IMR-90 (cell line): ENCODE measurements at regions not wholly inside any gene's neighbourhood (a gene's known extent, or its start where the extent isn't known, plus 50 kb on each side); places are given as distances from the start of the nearest gene placed in this dataset.

ENCODE experiments used
- ATAC-seq: fragments of 200-7000 bp; cut with Tn5 transposase; 2 replicates; pipeline ENCODE4 v1.9.1; 2020; ENCODE audit warnings: low read depth, mild to moderate bottlenecking, moderate library complexity
- BruUV-seq: library from RNA; stranded (reverse); fragments of 400-500 nt; replicated peaks from 2 replicates; lab custom pipeline; 2021; lab: Mats Ljungman, UMichigan
- CTCF ChIA-PET: fragments of 300-600 bp; formaldehyde crosslinking; extraction: SDS; loops from one replicate; lab custom pipeline; 2021; ENCODE audit warnings: antibody characterized with exemption; lab: Yijun Ruan, JAX
- POLR2A ChIA-PET: fragments of 300-600 bp; sonication (Branson Sonifier 250); formaldehyde crosslinking; loops from one replicate; lab custom pipeline; 2022; ENCODE audit warnings: antibody characterized with exemption; ENCODE audit not compliant: unreplicated experiment; lab: Charles Lee
- DNase-seq: peaks from one replicate; pipeline ENCODE4 v3.0.0; 2013
- H2AFZ ChIP-seq: replicated peaks from 2 replicates; pipeline ENCODE3; 2013; ENCODE audit warnings: low read length, mild to moderate bottlenecking; ENCODE audit not compliant: poor library complexity
- H2AK5ac ChIP-seq: 2 replicates; pipeline ENCODE4 v1.6.1; 2013; ENCODE audit warnings: low read depth, low read length, inconsistent platforms
- H2AK9ac ChIP-seq: replicated peaks from 2 replicates; pipeline ENCODE3; 2013; ENCODE audit warnings: mild to moderate bottlenecking, low read depth, low read length, moderate library complexity; ENCODE audit not compliant: poor library complexity
- H2BK120ac ChIP-seq: 2 replicates; pipeline ENCODE4 v1.6.1; 2013; ENCODE audit warnings: low read depth, low read length, inconsistent platforms
- H2BK15ac ChIP-seq: 3 replicates; pipeline ENCODE4 v1.6.1; 2013; ENCODE audit warnings: low read depth, low read length, inconsistent platforms
- H2BK20ac ChIP-seq: 2 replicates; pipeline ENCODE4 v1.6.1; 2013; ENCODE audit warnings: low read depth, mild to moderate bottlenecking, inconsistent platforms, low read length, moderate library complexity
- H2BK5ac ChIP-seq: 2 replicates; pipeline ENCODE4 v1.6.1; 2013; ENCODE audit warnings: mild to moderate bottlenecking, low read depth, low read length, inconsistent platforms; ENCODE audit not compliant: poor library complexity, severe bottlenecking
- H3K14ac ChIP-seq: replicated peaks from 2 replicates; pipeline ENCODE4 v1.6.1; 2013; ENCODE audit warnings: low read depth, low read length, inconsistent platforms
- H3K18ac ChIP-seq: 2 replicates; pipeline ENCODE4 v1.6.1; 2013; ENCODE audit warnings: low read depth, low read length, control low read depth
- H3K23ac ChIP-seq: 2 replicates; pipeline ENCODE4 v1.6.1; 2013; ENCODE audit warnings: low read depth, low read length, inconsistent platforms
- H3K27ac ChIP-seq: 2 replicates; pipeline ENCODE4 v1.5.1; 2013; ENCODE audit warnings: mild to moderate bottlenecking, control low read depth, low read length; ENCODE audit not compliant: insufficient read depth
- H3K27me3 ChIP-seq: 2 replicates; pipeline ENCODE4 v1.6.1; 2013; ENCODE audit warnings: low read length; ENCODE audit not compliant: control insufficient read depth, insufficient read depth
- H3K36me3 ChIP-seq: 2 replicates; pipeline ENCODE4 v1.6.1; 2013; ENCODE audit warnings: low read length, mixed read lengths; ENCODE audit not compliant: control insufficient read depth, insufficient read depth
- H3K4ac ChIP-seq: 2 replicates; pipeline ENCODE4 v1.6.1; 2013; ENCODE audit warnings: low read depth, low read length, inconsistent platforms
- H3K4me1 ChIP-seq: 2 replicates; pipeline ENCODE4 v1.6.1; 2013; ENCODE audit warnings: low read length, mixed read lengths; ENCODE audit not compliant: control insufficient read depth, insufficient read depth
- H3K4me2 ChIP-seq: 2 replicates; pipeline ENCODE4 v1.6.1; 2013; ENCODE audit warnings: low read depth, mild to moderate bottlenecking, control low read depth, low read length, moderate library complexity
- H3K4me3 ChIP-seq: 2 replicates; pipeline ENCODE4 v1.5.1; 2013; ENCODE audit warnings: low read depth, mild to moderate bottlenecking, control low read depth, low read length, moderate library complexity; ENCODE audit not compliant: insufficient read depth
- H3K56ac ChIP-seq: 2 replicates; pipeline ENCODE4 v1.6.1; 2013; ENCODE audit warnings: low read length, inconsistent platforms; ENCODE audit not compliant: insufficient read depth; ENCODE audit errors: extremely low read depth
- H3K79me1 ChIP-seq, 2 experiments: 2 replicates each; pipeline ENCODE4 v1.6.1; 2013; ENCODE audit warnings: low read length in 2 of 2, inconsistent platforms in 1 of 2, low read depth in 1 of 2
- H3K9ac ChIP-seq: 2 replicates; pipeline ENCODE4 v1.6.1; 2013; ENCODE audit warnings: low read depth, low read length, control low read depth
- H3K9me1 ChIP-seq: 2 replicates; pipeline ENCODE4 v1.6.1; 2013; ENCODE audit warnings: low read length, inconsistent platforms; ENCODE audit not compliant: insufficient read depth
- H3K9me3 ChIP-seq: 2 replicates; pipeline ENCODE4 v1.6.1; 2013; ENCODE audit warnings: low read length; ENCODE audit not compliant: control insufficient read depth, insufficient read depth
- H4K20me1 ChIP-seq: 2 replicates; pipeline ENCODE4 v1.6.1; 2013; ENCODE audit warnings: low read length, inconsistent platforms; ENCODE audit not compliant: insufficient read depth
- H4K5ac ChIP-seq: 2 replicates; pipeline ENCODE4 v1.6.1; 2013; ENCODE audit warnings: mild to moderate bottlenecking, low read depth, low read length, control low read depth
- H4K8ac ChIP-seq, 2 experiments: 2 replicates each; pipeline ENCODE4 v1.6.1; 2013; ENCODE audit warnings: low read depth in 2 of 2, low read length in 2 of 2, control low read depth in 1 of 2, inconsistent platforms in 1 of 2
- H4K91ac ChIP-seq: 2 replicates; pipeline ENCODE4 v1.6.1; 2013; ENCODE audit warnings: low read depth, low read length, inconsistent platforms; ENCODE audit not compliant: insufficient read depth
- BHLHE40 ChIP-seq: fragments of 150-350 bp; IDR thresholded peaks from 2 replicates; pipeline ENCODE4 v1.6.1; 2016; ENCODE audit warnings: mild to moderate bottlenecking, low read depth, low read length
- CEBPB ChIP-seq: IDR thresholded peaks from 2 replicates; pipeline ENCODE4 v1.6.1; 2012; ENCODE audit warnings: low read depth, low read length, improper control_type of control experiment
- CHD1 ChIP-seq: IDR thresholded peaks from 2 replicates; pipeline ENCODE4 v1.6.1; 2012; ENCODE audit warnings: low read depth, low read length, improper control_type of control experiment
- FOS ChIP-seq: fragments of 150-350 bp; IDR thresholded peaks from 2 replicates; pipeline ENCODE4 v1.6.1; 2016; ENCODE audit warnings: low read depth, low read length
- MAFK ChIP-seq: IDR thresholded peaks from 2 replicates; pipeline ENCODE4 v1.6.1; 2012; ENCODE audit warnings: low read depth, low read length, improper control_type of control experiment
- MAZ ChIP-seq: IDR thresholded peaks from 2 replicates; pipeline ENCODE4 v1.6.1; 2012; ENCODE audit warnings: low read depth, mild to moderate bottlenecking, low read length, improper control_type of control experiment, moderate library complexity, borderline replicate concordance
- MXI1 ChIP-seq: IDR thresholded peaks from 2 replicates; pipeline ENCODE4 v1.6.1; 2012; ENCODE audit warnings: low read depth, mild to moderate bottlenecking, low read length, moderate library complexity, borderline replicate concordance
- NFE2L2 ChIP-seq: fragments of 150-350 bp; IDR thresholded peaks from 2 replicates; pipeline ENCODE4 v1.6.1; 2016; ENCODE audit warnings: low read depth, mild to moderate bottlenecking, low read length
- POLR2A ChIP-seq: IDR thresholded peaks from 2 replicates; pipeline ENCODE4 v1.6.1; 2012; ENCODE audit warnings: mild to moderate bottlenecking, low read depth, low read length
- RAD21 ChIP-seq: IDR thresholded peaks from 2 replicates; pipeline ENCODE4 v1.6.1; 2012; ENCODE audit warnings: low read length, improper control_type of control experiment
- RCOR1 ChIP-seq: IDR thresholded peaks from 2 replicates; pipeline ENCODE4 v1.6.1; 2012; ENCODE audit warnings: mild to moderate bottlenecking, low read length, improper control_type of control experiment; ENCODE audit not compliant: insufficient replicate concordance
- RFX5 ChIP-seq: IDR thresholded peaks from 2 replicates; pipeline ENCODE4 v1.8.0; 2012; ENCODE audit warnings: low read depth, mild to moderate bottlenecking, low read length, moderate library complexity
- SMC3 ChIP-seq: fragments of 150-350 bp; IDR thresholded peaks from 2 replicates; pipeline ENCODE4 v1.6.1; 2016; ENCODE audit warnings: low read depth, mild to moderate bottlenecking, antibody characterized with exemption, low read length, moderate library complexity
- WGBS, 2 experiments: methylation state at CpG; one replicate each; pipeline versions ENCODE4 v1.1.5 to v1.1.7; 2013; ENCODE audit warnings: missing lambda C conversion rate in 2 of 2; ENCODE audit not compliant: insufficient read length in 1 of 2; ENCODE audit errors: extremely low coverage in 2 of 2; 5-methylcytosine and 5-hydroxymethylcytosine counted together
- dilution Hi-C: fragments of 300-500 bp; cut with HindIII; formaldehyde crosslinking; loops from one replicate; pipeline ENCODE4 v1.14.3; 2018; ENCODE audit warnings: low sequenced_read_pairs; ENCODE audit not compliant: unreplicated experiment
- in situ Hi-C: fragments of 300-500 bp; cut with MboI; formaldehyde crosslinking; loops from 3 replicates; pipeline ENCODE4 v1.14.3; 2019; ENCODE audit warnings: low sequenced_read_pairs, inconsistent platforms, mixed read lengths
- intact Hi-C: fragments of 100-400 bp; cut with micrococcal nuclease; formaldehyde crosslinking; loops from 2 replicates; pipeline ENCODE4 v1.10.0; 2022
- TF ChIP-seq, protein P1 (sequence below): conservative IDR thresholded peaks from 2 replicates; pipeline ENCODE4 v1.5.1; 2012; ENCODE audit warnings: mild to moderate bottlenecking, low read depth, low read length, improper control_type of control experiment
- TF ChIP-seq, protein P2 (sequence below): fragments of 150-350 bp; IDR thresholded peaks from 2 replicates; pipeline ENCODE4 v1.6.1; 2016; ENCODE audit warnings: low read depth, mild to moderate bottlenecking, low read length, moderate library complexity, borderline replicate concordance
- TF ChIP-seq, protein P3 (sequence below): fragments of 150-350 bp; IDR thresholded peaks from 2 replicates; pipeline ENCODE4 v1.6.1; 2017; ENCODE audit warnings: mild to moderate bottlenecking, antibody characterized with exemption, low read length, low read depth

DNA sequence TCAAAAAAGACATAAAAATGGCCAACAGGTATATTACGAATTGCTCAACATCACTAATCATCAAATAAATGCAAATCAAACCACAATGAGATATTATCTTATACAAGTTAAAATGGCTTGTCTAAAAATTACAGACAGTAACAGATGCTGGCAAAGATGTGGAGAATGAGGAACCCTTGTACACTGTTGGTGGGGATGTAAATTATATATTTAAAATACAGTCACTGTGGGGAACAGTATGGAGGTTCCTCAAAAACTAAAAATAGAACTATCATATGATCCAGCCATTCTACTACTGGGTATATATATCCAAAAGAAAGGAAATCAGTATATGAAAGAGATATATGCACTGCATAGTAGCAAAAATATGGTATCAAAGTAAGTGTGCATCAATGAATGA, 1037.2 kb upstream of the B3GALT2 start:
- Histone ChIP-seq H2BK20ac (no peak overlapping the region), H3K36me3 (no peaks in the 10 kb centered on the region), H4K20me1 (no peaks in the 10 kb centered on the region), H2BK15ac (no peak overlapping the region), H2BK5ac (no peak overlapping the region), H4K91ac (no peak overlapping the region), H2AK5ac (no peak overlapping the region), H3K18ac (no peak overlapping the region), H3K4me3 (no peak overlapping the region), H3K27ac (no peak overlapping the region), H2AFZ (no peak overlapping the region), H3K9me1 (no peaks in the 10 kb centered on the region), H3K27me3 (no peaks in the 10 kb centered on the region), H3K4ac (no peak overlapping the region), H3K9me3 (no peaks in the 10 kb centered on the region), H3K4me1 (no peaks in the 10 kb centered on the region), H2AK9ac (no peak overlapping the region), H3K14ac (no peak overlapping the region), H2BK120ac (no peak overlapping the region), H4K5ac (no peak overlapping the region), H3K23ac (no peak overlapping the region), H3K9ac (no peak overlapping the region), H3K79me1 (no peaks in the 10 kb centered on the region), H4K8ac (no peak overlapping the region), H3K56ac (no peak overlapping the region), H3K4me2 (no peak overlapping the region)
- dilution Hi-C loops: no loop called here
- intact Hi-C loops: no loop called here
- TF ChIP-seq MAFK (no peak), MXI1 (no peak), RCOR1 (no peak), RFX5 (no peak), MAZ (no peak), BHLHE40 (no peak), CEBPB (no peak), RAD21 (no peak), NFE2L2 (no peak), POLR2A (no peak), SMC3 (no peak), FOS (no peak), CHD1 (no peak)
- TF ChIP-seq, protein P1, sequence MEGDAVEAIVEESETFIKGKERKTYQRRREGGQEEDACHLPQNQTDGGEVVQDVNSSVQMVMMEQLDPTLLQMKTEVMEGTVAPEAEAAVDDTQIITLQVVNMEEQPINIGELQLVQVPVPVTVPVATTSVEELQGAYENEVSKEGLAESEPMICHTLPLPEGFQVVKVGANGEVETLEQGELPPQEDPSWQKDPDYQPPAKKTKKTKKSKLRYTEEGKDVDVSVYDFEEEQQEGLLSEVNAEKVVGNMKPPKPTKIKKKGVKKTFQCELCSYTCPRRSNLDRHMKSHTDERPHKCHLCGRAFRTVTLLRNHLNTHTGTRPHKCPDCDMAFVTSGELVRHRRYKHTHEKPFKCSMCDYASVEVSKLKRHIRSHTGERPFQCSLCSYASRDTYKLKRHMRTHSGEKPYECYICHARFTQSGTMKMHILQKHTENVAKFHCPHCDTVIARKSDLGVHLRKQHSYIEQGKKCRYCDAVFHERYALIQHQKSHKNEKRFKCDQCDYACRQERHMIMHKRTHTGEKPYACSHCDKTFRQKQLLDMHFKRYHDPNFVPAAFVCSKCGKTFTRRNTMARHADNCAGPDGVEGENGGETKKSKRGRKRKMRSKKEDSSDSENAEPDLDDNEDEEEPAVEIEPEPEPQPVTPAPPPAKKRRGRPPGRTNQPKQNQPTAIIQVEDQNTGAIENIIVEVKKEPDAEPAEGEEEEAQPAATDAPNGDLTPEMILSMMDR: no peak
- TF ChIP-seq, protein P2, sequence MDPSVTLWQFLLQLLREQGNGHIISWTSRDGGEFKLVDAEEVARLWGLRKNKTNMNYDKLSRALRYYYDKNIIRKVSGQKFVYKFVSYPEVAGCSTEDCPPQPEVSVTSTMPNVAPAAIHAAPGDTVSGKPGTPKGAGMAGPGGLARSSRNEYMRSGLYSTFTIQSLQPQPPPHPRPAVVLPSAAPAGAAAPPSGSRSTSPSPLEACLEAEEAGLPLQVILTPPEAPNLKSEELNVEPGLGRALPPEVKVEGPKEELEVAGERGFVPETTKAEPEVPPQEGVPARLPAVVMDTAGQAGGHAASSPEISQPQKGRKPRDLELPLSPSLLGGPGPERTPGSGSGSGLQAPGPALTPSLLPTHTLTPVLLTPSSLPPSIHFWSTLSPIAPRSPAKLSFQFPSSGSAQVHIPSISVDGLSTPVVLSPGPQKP: no peak
- TF ChIP-seq, protein P3, sequence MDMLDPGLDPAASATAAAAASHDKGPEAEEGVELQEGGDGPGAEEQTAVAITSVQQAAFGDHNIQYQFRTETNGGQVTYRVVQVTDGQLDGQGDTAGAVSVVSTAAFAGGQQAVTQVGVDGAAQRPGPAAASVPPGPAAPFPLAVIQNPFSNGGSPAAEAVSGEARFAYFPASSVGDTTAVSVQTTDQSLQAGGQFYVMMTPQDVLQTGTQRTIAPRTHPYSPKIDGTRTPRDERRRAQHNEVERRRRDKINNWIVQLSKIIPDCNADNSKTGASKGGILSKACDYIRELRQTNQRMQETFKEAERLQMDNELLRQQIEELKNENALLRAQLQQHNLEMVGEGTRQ: no peak
- in situ Hi-C loops: no loop called here
- CTCF ChIA-PET: interaction anchor here (0.7 kb wide), 2 partner anchors 33 to 255 kb away, joined by 3 to 6 read pairs; no protein-coding TSS in a partner anchor
- BruUV-seq: no TSS peak
- POLR2A ChIA-PET: no interaction called here
- WGBS, 2 experiments: no CpG with 5 or more reads among the region's 1 CpG
- DNase-seq (no peak), ATAC-seq (no peak)
